ENCODE measurements at regions not wholly inside any gene's neighbourhood (a gene's known extent, or its start where the extent isn't known, plus 50 kb on each side); places are given as distances from the start of the nearest gene placed in this dataset.
A peak's percentile ranks its signal among the peaks of the same experiment; 100 is the strongest.

DNA sequence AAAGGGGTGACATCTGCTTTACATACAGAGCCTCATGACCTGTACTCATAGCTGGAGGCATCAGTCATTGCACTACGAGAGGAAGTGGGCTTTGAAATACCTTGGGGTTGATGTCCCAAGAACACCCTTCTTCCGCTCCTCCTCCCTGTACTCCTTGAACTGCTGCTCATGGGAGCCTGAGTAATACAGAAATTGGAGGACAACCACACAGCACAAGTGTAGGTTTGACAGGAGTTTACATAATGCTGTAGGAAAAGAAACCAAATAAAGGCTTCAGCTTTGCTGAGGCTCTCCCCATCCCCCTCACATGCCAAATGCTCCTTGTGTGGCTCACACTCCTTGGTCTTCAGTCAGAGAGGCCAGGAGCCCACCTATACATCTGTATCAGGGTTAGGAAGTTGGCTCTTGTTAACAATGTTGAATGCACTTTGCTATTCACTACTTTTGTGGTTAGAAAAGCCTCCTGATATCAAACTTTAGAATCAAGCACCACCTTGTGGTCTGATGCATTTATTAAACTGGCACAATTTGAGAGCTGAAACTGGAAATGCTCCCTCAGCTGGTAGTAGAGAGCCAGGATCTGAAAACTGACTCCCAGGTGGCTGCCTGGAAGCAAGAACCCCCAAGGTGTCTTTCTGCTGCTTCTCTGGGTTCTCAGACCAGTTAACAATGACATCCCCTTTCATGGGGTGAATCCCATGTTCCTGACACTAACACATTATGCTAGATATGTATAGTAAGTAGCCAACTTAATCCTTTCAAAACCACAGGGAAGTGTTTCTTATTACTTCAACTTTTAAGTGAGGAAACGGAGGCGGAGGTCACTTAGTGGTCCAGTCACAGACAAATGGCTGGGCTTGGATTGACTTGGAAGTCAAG, 56.2 kb upstream of the EDN1 start:
- DNase-seq (ENCODE audit: low read depth in 6 of 9, low spot score in 9 of 9): peak; percentile 23 to 83 (median 53)
- Histone ChIP-seq H3K27me3 (ENCODE audit: control insufficient read depth in 2 of 2, insufficient read depth in 1 of 2, low read length in 1 of 2) (no peaks in the 10 kb centered on the region), H3K4me3 (ENCODE audit: low read length in 2 of 2) (no peak overlapping the region), H3K4me1 (ENCODE audit: control insufficient read depth in 2 of 2, insufficient read depth in 2 of 2, low read length in 2 of 2) (peaks cover 0 to 8% of the 10 kb centered on the region in 2 donors), H3K36me3 (ENCODE audit: control insufficient read depth in 2 of 2, insufficient read depth in 2 of 2, low read length in 1 of 2) (no peaks in the 10 kb centered on the region), H3K9me3 (ENCODE audit: control insufficient read depth in 2 of 2, insufficient read depth in 1 of 2, low read length in 1 of 2) (no peaks in the 10 kb centered on the region), H3K27ac (ENCODE audit: low read depth in 1 of 2, low read length in 1 of 2) (no peak overlapping the region)
- WGBS: 92% methylated on average over 4 of the region's 4 CpGs

GRCh38 chr6:12235341-12235740, 54.8 kb upstream of the EDN1 start:
- Histone ChIP-seq H3K36me3 (ENCODE audit: control insufficient read depth in 2 of 2, insufficient read depth in 2 of 2, low read length in 1 of 2) (no peaks in the 10 kb centered on the region), H3K27ac (ENCODE audit: low read depth in 1 of 2, low read length in 1 of 2) (no peak overlapping the region), H3K4me1 (ENCODE audit: control insufficient read depth in 2 of 2, insufficient read depth in 2 of 2, low read length in 2 of 2) (peaks cover 0 to 8% of the 10 kb centered on the region in 2 donors), H3K9me3 (ENCODE audit: control insufficient read depth in 2 of 2, insufficient read depth in 1 of 2, low read length in 1 of 2) (no peaks in the 10 kb centered on the region), H3K4me3 (ENCODE audit: low read length in 2 of 2) (no peak overlapping the region), H3K27me3 (ENCODE audit: control insufficient read depth in 2 of 2, insufficient read depth in 1 of 2, low read length in 1 of 2) (no peaks in the 10 kb centered on the region)
- no peak for DNase-seq (ENCODE audit: low read depth in 6 of 9, low spot score in 9 of 9)
- WGBS: 87% methylated on average over 5 of the region's 5 CpGs

DNA sequence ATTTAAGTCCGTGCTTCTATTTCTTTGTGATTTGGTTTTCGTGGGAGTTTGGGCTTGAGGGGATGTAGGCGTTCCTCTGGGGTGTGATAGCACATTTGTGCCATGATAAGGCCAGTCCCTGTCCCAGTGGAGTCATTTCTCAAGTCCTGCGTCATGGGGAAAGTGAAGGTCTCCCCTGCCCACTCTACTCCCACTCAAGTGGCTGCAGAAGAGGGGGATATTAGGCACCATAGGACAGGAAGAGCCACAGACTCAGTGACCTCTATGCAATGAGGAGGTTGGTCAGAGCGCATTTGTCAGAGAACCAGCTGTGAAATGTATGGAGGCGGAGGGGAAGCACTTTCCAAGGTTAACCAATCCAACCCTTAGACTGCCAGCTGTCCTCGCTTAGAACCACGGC, 51.9 kb upstream of the EDN1 start:
- DNase-seq (ENCODE audit: low read depth in 6 of 9, low spot score in 9 of 9): no peak
- Histone ChIP-seq H3K4me1 (ENCODE audit: control insufficient read depth in 2 of 2, insufficient read depth in 2 of 2, low read length in 2 of 2) (peaks cover 0 to 8% of the 10 kb centered on the region in 2 donors), H3K4me3 (ENCODE audit: low read length in 2 of 2) (no peak overlapping the region), H3K36me3 (ENCODE audit: control insufficient read depth in 2 of 2, insufficient read depth in 2 of 2, low read length in 1 of 2) (no peaks in the 10 kb centered on the region), H3K27ac (ENCODE audit: low read depth in 1 of 2, low read length in 1 of 2) (no peak overlapping the region), H3K9me3 (ENCODE audit: control insufficient read depth in 2 of 2, insufficient read depth in 1 of 2, low read length in 1 of 2) (no peaks in the 10 kb centered on the region), H3K27me3 (ENCODE audit: control insufficient read depth in 2 of 2, insufficient read depth in 1 of 2, low read length in 1 of 2) (no peaks in the 10 kb centered on the region)
- 92% methylated on average over 8 of the region's 8 CpGs for WGBS
